ENCODE measurements at regions not wholly inside any gene's neighbourhood (a gene's known extent, or its start where the extent isn't known, plus 50 kb on each side); places are given as distances from the start of the nearest gene placed in this dataset.

GRCh38 chr4:127555106-127555505, 77.7 kb upstream of the INTU start:
- no peak for FAIRE-seq
- DNase-seq (ENCODE audit: low read depth, low spot score), result no peak

More at GRCh38 chr4:127555106-127555505, 77.7 kb upstream of the INTU start:
- Histone ChIP-seq H4K20me1 (replicated peaks; ENCODE audit: control insufficient read depth, extremely low read depth, insufficient read depth, low read length) (no peaks in the 10 kb centered on the region), H3K4me2 (ENCODE audit: insufficient read depth, low read length) (no peak overlapping the region), H2AFZ (ENCODE audit: low read depth, low read length) (no peak overlapping the region), H3K9ac (replicated peaks; ENCODE audit: extremely low read depth, insufficient read depth, low read length) (no peak overlapping the region), H3K36me3 (ENCODE audit: control insufficient read depth in 2 of 2, extremely low read depth in 1 of 2, insufficient read depth in 2 of 2, low read length in 2 of 2) (no peaks in the 10 kb centered on the region), H3K9me1 (replicated peaks; ENCODE audit: control insufficient read depth, extremely low read depth, insufficient read depth, low read length) (no peaks in the 10 kb centered on the region), H3K9me3 (replicated peaks; ENCODE audit: control insufficient read depth, insufficient read depth, low read length) (no peaks in the 10 kb centered on the region), H3K4me1 (ENCODE audit: control insufficient read depth, extremely low read depth, insufficient read depth, low read length) (no peaks in the 10 kb centered on the region), H3K27ac (ENCODE audit: insufficient read depth, low read depth, low read length) (no peak overlapping the region), H3K79me2 (ENCODE audit: control insufficient read depth, insufficient read depth, low read length) (no peaks in the 10 kb centered on the region), H3K27me3 (ENCODE audit: control insufficient read depth in 2 of 2, insufficient read depth in 2 of 2, low read length in 2 of 2) (no peaks in the 10 kb centered on the region), H3K4me3 (replicated peaks in 1 of 3; ENCODE audit: insufficient read depth in 1 of 3, low read depth in 1 of 3, low read length in 3 of 3) (no peak overlapping the region)
- intact Hi-C loops (cut with micrococcal nuclease) (no loop called here), dilution Hi-C loops (cut with MboI; ENCODE audit: extremely low pct_ligation_motif_present, low sequenced_read_pairs) (no loop called here)
- POLR2A ChIA-PET, result no interaction called here
- no peak for TF ChIP-seq CTCF (IDR thresholded peaks at IDR 0.05; ENCODE audit: extremely low read depth in 1 of 2, insufficient read depth in 1 of 2, low read depth in 1 of 2, low read length in 2 of 2)
- TF ChIP-seq GATA2 (IDR thresholded peaks at IDR 0.05; ENCODE audit: insufficient read depth, insufficient read length, low read depth, low read length), result no peak
- no peak for TF ChIP-seq JUN (IDR thresholded peaks at IDR 0.05; ENCODE audit: borderline replicate concordance, insufficient read depth, insufficient read length, low read depth)
- no peak for TF ChIP-seq FOS (IDR thresholded peaks at IDR 0.05; ENCODE audit: borderline replicate concordance, insufficient read depth, low read length)
- TF ChIP-seq MYC (IDR thresholded peaks at IDR 0.05; ENCODE audit: low read depth, low read length), result no peak
- TF ChIP-seq MAX (IDR thresholded peaks at IDR 0.05; ENCODE audit: insufficient read depth, insufficient read length), result no peak
- TF ChIP-seq EZH2 (IDR thresholded peaks at IDR 0.05; ENCODE audit: borderline replicate concordance, low read depth, low read length, severe bottlenecking), result no peak
- TF ChIP-seq POLR2AphosphoS5 (IDR thresholded peaks at IDR 0.05; ENCODE audit: insufficient read depth, low read depth, low read length), result no peak
- CTCF ChIA-PET, result no interaction called here
- no TSS peak for BruUV-seq (replicated peaks)
